Gastrocnemius medialis (tissue), 4 donors: ENCODE measurements at regions not wholly inside any gene's neighbourhood (a gene's known extent, or its start where the extent isn't known, plus 50 kb on each side); places are given as distances from the start of the nearest gene placed in this dataset.

Experiments
- CTCF ChIP-seq, 5 experiments: fragments of 450-650 bp in 3 of 5; fragments of 200-600 bp in 2 of 5; sonication (generic) in 2 of 5; IDR thresholded peaks in 4 of 5; conservative IDR thresholded peaks in 1 of 5; 1 replicate in 4 of 5; 2 replicates in 1 of 5; pipeline ENCODE4 v1.5.1; 2016 to 2019; ENCODE audit warnings: antibody characterized with exemption in 5 of 5, mild to moderate bottlenecking in 3 of 5, moderate library complexity in 3 of 5
- POLR2A ChIP-seq, 2 donors: fragments of 450-650 bp; IDR thresholded peaks; one replicate each; pipeline ENCODE4 v1.6.1; 2017; ENCODE audit warnings: antibody characterized with exemption in 2 of 2, mild to moderate bottlenecking in 2 of 2, moderate library complexity in 2 of 2

- TF ChIP-seq CTCF (IDR thresholded peaks at IDR 0.05 in 4 of 5, conservative IDR thresholded peaks at IDR 0.05 in 1 of 5) (no peak), POLR2A (IDR thresholded peaks at IDR 0.05) (no peak)
Observed at GRCh38 chr2:121036226-121036692, 248.7 kb downstream of the TFCP2L1 start.
